CD8-positive, alpha-beta memory T cell (primary cell): ENCODE measurements at regions not wholly inside any gene's neighbourhood (a gene's known extent, or its start where the extent isn't known, plus 50 kb on each side); places are given as distances from the start of the nearest gene placed in this dataset.

Experiments used
- CTCF ChIA-PET: fragments of 350-600 bp; sonication (Branson Sonifier 250); formaldehyde crosslinking; loops from one replicate; lab custom pipeline; 2021; ENCODE audit warnings: antibody characterized with exemption; lab: Charles Lee
- POLR2A ChIA-PET: fragments of 350-600 bp; sonication (Branson Sonifier 250); formaldehyde crosslinking; loops from one replicate; lab custom pipeline; 2021; ENCODE audit warnings: antibody characterized with exemption; lab: Charles Lee
- DNase-seq, 5 donors: peaks; one replicate each; pipeline versions ENCODE4 v3.0.0 to v3.0.0-alpha.2; 2020 to 2022; ENCODE audit warnings: mixed read lengths in 1 of 5
- H3K27ac ChIP-seq: one replicate; pipeline ENCODE4 v1.7.0; 2013; ENCODE audit warnings: low read depth, mild to moderate bottlenecking, low read length, moderate library complexity
- H3K27me3 ChIP-seq: 2 replicates; pipeline ENCODE4 v1.7.0; 2013; ENCODE audit warnings: low read length, mild to moderate bottlenecking; ENCODE audit not compliant: insufficient read depth, poor library complexity, severe bottlenecking
- H3K36me3 ChIP-seq: 2 replicates; pipeline ENCODE4 v1.7.0; 2013; ENCODE audit warnings: mild to moderate bottlenecking, low read length, moderate library complexity; ENCODE audit not compliant: insufficient read depth
- H3K4me1 ChIP-seq: 2 replicates; pipeline ENCODE4 v1.7.0; 2013; ENCODE audit warnings: mild to moderate bottlenecking, low read length, moderate library complexity; ENCODE audit not compliant: insufficient read depth
- H3K4me3 ChIP-seq: 2 replicates; pipeline ENCODE4 v1.7.0; 2013; ENCODE audit warnings: mild to moderate bottlenecking, low read length
- H3K9me3 ChIP-seq: 2 replicates; pipeline ENCODE4 v1.7.0; 2013; ENCODE audit warnings: mild to moderate bottlenecking, low read length
- H3K27ac Mint-ChIP-seq, 8 donors: one replicate each; pipeline ENCODE4 v1.8.0; 2020 to 2021; ENCODE audit warnings: mixed read lengths in 8 of 8, mild to moderate bottlenecking in 6 of 8, inconsistent platforms in 3 of 8, moderate library complexity in 3 of 8
- H3K27me3 Mint-ChIP-seq, 2 donors: one replicate each; pipeline ENCODE4 v1.8.0; 2020 to 2021; ENCODE audit warnings: mixed read lengths in 2 of 2, mild to moderate bottlenecking in 1 of 2, moderate library complexity in 1 of 2
- H3K36me3 Mint-ChIP-seq, 3 donors: one replicate each; pipeline ENCODE4 v1.8.0; 2020 to 2021; ENCODE audit warnings: mixed read lengths in 3 of 3, inconsistent platforms in 1 of 3, mild to moderate bottlenecking in 1 of 3
- H3K4me1 Mint-ChIP-seq, 3 donors: one replicate each; pipeline ENCODE4 v1.8.0; 2020 to 2021; ENCODE audit warnings: mixed read lengths in 3 of 3, inconsistent platforms in 1 of 3, mild to moderate bottlenecking in 1 of 3
- H3K4me3 Mint-ChIP-seq, 7 donors: one replicate each; pipeline ENCODE4 v1.8.0; 2020 to 2021; ENCODE audit warnings: mixed read lengths in 7 of 7, mild to moderate bottlenecking in 6 of 7, moderate library complexity in 4 of 7, inconsistent platforms in 2 of 7
- H3K9me3 Mint-ChIP-seq, 5 donors: one replicate each; pipeline ENCODE4 v1.8.0; 2020 to 2022; ENCODE audit warnings: mixed read lengths in 5 of 5, mild to moderate bottlenecking in 3 of 5, moderate library complexity in 2 of 5, inconsistent platforms in 1 of 5

GRCh38 chr13:74866101-74866500 is 615.9 kb downstream of the TBC1D4 start:
- H3K36me3 ChIP-seq = no peaks in the 10 kb centered on the region
- no peak for DNase-seq
- no peaks in the 10 kb centered on the region for H3K4me1 ChIP-seq
- no peaks in the 10 kb centered on the region for H3K9me3 ChIP-seq
- Mint-ChIP-seq H3K27me3 (peaks cover 2 to 13% of the 10 kb centered on the region in 2 donors), H3K4me3 (no peak overlapping the region), H3K27ac (no peak overlapping the region), H3K4me1 (no peaks in the 10 kb centered on the region), H3K9me3 (peaks cover 0 to 5% (median 0%) of the 10 kb centered on the region in 5 donors), H3K36me3 (no peaks in the 10 kb centered on the region)
- H3K27me3 ChIP-seq = no peaks in the 10 kb centered on the region
- no peak overlapping the region for H3K4me3 ChIP-seq
- ChIA-PET CTCF (no interaction called here), POLR2A (no interaction called here)
- no peak overlapping the region for H3K27ac ChIP-seq

GRCh38 chr13:74865656-74866055 is 616.3 kb downstream of the TBC1D4 start:
- Histone ChIP-seq H3K4me1 (no peaks in the 10 kb centered on the region), H3K27me3 (no peaks in the 10 kb centered on the region), H3K4me3 (no peak overlapping the region), H3K9me3 (no peaks in the 10 kb centered on the region), H3K36me3 (no peaks in the 10 kb centered on the region), H3K27ac (no peak overlapping the region)
- Mint-ChIP-seq H3K27ac (no peak overlapping the region), H3K9me3 (peaks cover 0 to 5% (median 0%) of the 10 kb centered on the region in 5 donors), H3K36me3 (no peaks in the 10 kb centered on the region), H3K4me1 (no peaks in the 10 kb centered on the region), H3K4me3 (no peak overlapping the region), H3K27me3 (peaks cover 2 to 15% of the 10 kb centered on the region in 2 donors)
- CTCF ChIA-PET = no interaction called here
- POLR2A ChIA-PET = no interaction called here
- no peak for DNase-seq

DNA sequence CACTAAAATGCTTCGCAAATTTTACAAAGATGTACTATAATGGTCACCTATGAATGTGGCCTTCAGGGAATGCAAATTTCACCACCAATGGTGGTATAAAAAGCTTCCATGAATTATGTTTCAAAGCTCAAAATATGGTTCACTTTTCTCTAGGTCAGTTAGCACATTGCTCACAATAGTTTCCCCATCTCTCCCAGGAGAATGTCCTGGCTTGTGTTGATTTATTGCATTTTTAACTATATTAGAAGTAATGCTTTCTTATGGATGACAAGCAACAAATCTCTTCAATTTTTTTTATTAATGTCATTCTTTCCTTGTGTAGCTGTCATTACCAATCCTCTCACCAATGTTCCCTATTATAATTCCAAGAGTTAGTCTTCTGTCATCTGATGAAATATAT is 621.2 kb downstream of the TBC1D4 start:
- CTCF ChIA-PET = no interaction called here
- POLR2A ChIA-PET = no interaction called here
- Histone ChIP-seq H3K4me1 (no peaks in the 10 kb centered on the region), H3K27ac (no peak overlapping the region), H3K27me3 (no peaks in the 10 kb centered on the region), H3K36me3 (no peaks in the 10 kb centered on the region), H3K9me3 (no peaks in the 10 kb centered on the region), H3K4me3 (no peak overlapping the region)
- H3K4me1 Mint-ChIP-seq = no peaks in the 10 kb centered on the region
- peaks cover 4 to 14% (median 7%) of the 10 kb centered on the region in 5 donors for H3K9me3 Mint-ChIP-seq
- no peaks in the 10 kb centered on the region for H3K36me3 Mint-ChIP-seq
- no peak overlapping the region for H3K27ac Mint-ChIP-seq
- H3K27me3 Mint-ChIP-seq = peaks cover 7 to 23% of the 10 kb centered on the region in 2 donors
- no peak for DNase-seq
- no peak overlapping the region for H3K4me3 Mint-ChIP-seq

GRCh38 chr13:74850893-74851292 is 631.1 kb downstream of the TBC1D4 start:
- Mint-ChIP-seq H3K36me3 (no peaks in the 10 kb centered on the region), H3K4me3 (no peak overlapping the region), H3K27me3 (peaks cover 3 to 24% of the 10 kb centered on the region in 2 donors), H3K9me3 (peaks cover 0 to 9% (median 6%) of the 10 kb centered on the region in 5 donors), H3K27ac (peak overlapping the region in 1 of 8 donors; percentile 70), H3K4me1 (no peaks in the 10 kb centered on the region)
- H3K27me3 ChIP-seq = no peaks in the 10 kb centered on the region
- no peak overlapping the region for H3K4me3 ChIP-seq
- H3K9me3 ChIP-seq = no peaks in the 10 kb centered on the region
- H3K36me3 ChIP-seq = no peaks in the 10 kb centered on the region
- no peak overlapping the region for H3K27ac ChIP-seq
- H3K4me1 ChIP-seq = no peaks in the 10 kb centered on the region
- ChIA-PET POLR2A (no interaction called here), CTCF (no interaction called here)
- no peak for DNase-seq

GRCh38 chr13:74847966-74848365 is 634.0 kb downstream of the TBC1D4 start:
- Mint-ChIP-seq H3K36me3 (no peaks in the 10 kb centered on the region), H3K9me3 (peaks cover 0 to 5% (median 0%) of the 10 kb centered on the region in 5 donors), H3K4me3 (no peak overlapping the region), H3K27ac (no peak overlapping the region), H3K27me3 (peaks cover 4 to 36% of the 10 kb centered on the region in 2 donors), H3K4me1 (no peaks in the 10 kb centered on the region)
- ChIA-PET POLR2A (no interaction called here), CTCF (no interaction called here)
- Histone ChIP-seq H3K4me3 (no peak overlapping the region), H3K36me3 (no peaks in the 10 kb centered on the region), H3K27ac (no peak overlapping the region), H3K9me3 (no peaks in the 10 kb centered on the region), H3K27me3 (no peaks in the 10 kb centered on the region), H3K4me1 (no peaks in the 10 kb centered on the region)
- no peak for DNase-seq

GRCh38 chr13:74845806-74846205 is 636.2 kb downstream of the TBC1D4 start:
- CTCF ChIA-PET = no interaction called here
- Histone ChIP-seq H3K4me3 (no peak overlapping the region), H3K27ac (no peak overlapping the region), H3K36me3 (no peaks in the 10 kb centered on the region), H3K27me3 (no peaks in the 10 kb centered on the region), H3K4me1 (no peaks in the 10 kb centered on the region), H3K9me3 (no peaks in the 10 kb centered on the region)
- H3K4me3 Mint-ChIP-seq = no peak overlapping the region
- no peak for DNase-seq
- peaks cover 9 to 27% of the 10 kb centered on the region in 2 donors for H3K27me3 Mint-ChIP-seq
- H3K4me1 Mint-ChIP-seq = no peaks in the 10 kb centered on the region
- H3K9me3 Mint-ChIP-seq = peaks cover 0 to 5% (median 0%) of the 10 kb centered on the region in 5 donors
- no peaks in the 10 kb centered on the region for H3K36me3 Mint-ChIP-seq
- POLR2A ChIA-PET = no interaction called here
- H3K27ac Mint-ChIP-seq = no peak overlapping the region

- H3K9me3 Mint-ChIP-seq = no peaks in the 10 kb centered on the region
- no peaks in the 10 kb centered on the region for H3K36me3 Mint-ChIP-seq
- H3K27ac Mint-ChIP-seq = no peak overlapping the region
- H3K36me3 ChIP-seq = no peaks in the 10 kb centered on the region
- no peak overlapping the region for H3K27ac ChIP-seq
- no peak for DNase-seq
- no peak overlapping the region for H3K4me3 ChIP-seq
- no peaks in the 10 kb centered on the region for H3K27me3 ChIP-seq
- H3K4me1 ChIP-seq = no peaks in the 10 kb centered on the region
- no peaks in the 10 kb centered on the region for H3K9me3 ChIP-seq
- H3K4me3 Mint-ChIP-seq = no peak overlapping the region
- H3K4me1 Mint-ChIP-seq = no peaks in the 10 kb centered on the region
- ChIA-PET POLR2A (no interaction called here), CTCF (no interaction called here)
- peaks cover 6 to 22% of the 10 kb centered on the region in 2 donors for H3K27me3 Mint-ChIP-seq
These were observed 640.3 kb downstream of the TBC1D4 start for GRCh38 chr13:74841651-74842050.

- no peak overlapping the region for H3K4me3 Mint-ChIP-seq
- POLR2A ChIA-PET = no interaction called here
- no peaks in the 10 kb centered on the region for H3K4me1 Mint-ChIP-seq
- no peaks in the 10 kb centered on the region for H3K9me3 Mint-ChIP-seq
- no peaks in the 10 kb centered on the region for H3K36me3 Mint-ChIP-seq
- H3K36me3 ChIP-seq = no peaks in the 10 kb centered on the region
- H3K27ac ChIP-seq = no peak overlapping the region
- H3K27me3 Mint-ChIP-seq = peaks cover 6 to 22% of the 10 kb centered on the region in 2 donors
- no peaks in the 10 kb centered on the region for H3K27me3 ChIP-seq
- DNase-seq = no peak
- no peak overlapping the region for H3K4me3 ChIP-seq
- CTCF ChIA-PET = no interaction called here
- no peaks in the 10 kb centered on the region for H3K4me1 ChIP-seq
- no peak overlapping the region for H3K27ac Mint-ChIP-seq
- H3K9me3 ChIP-seq = no peaks in the 10 kb centered on the region
These were observed 640.8 kb downstream of the TBC1D4 start for GRCh38 chr13:74841123-74841522.

DNA sequence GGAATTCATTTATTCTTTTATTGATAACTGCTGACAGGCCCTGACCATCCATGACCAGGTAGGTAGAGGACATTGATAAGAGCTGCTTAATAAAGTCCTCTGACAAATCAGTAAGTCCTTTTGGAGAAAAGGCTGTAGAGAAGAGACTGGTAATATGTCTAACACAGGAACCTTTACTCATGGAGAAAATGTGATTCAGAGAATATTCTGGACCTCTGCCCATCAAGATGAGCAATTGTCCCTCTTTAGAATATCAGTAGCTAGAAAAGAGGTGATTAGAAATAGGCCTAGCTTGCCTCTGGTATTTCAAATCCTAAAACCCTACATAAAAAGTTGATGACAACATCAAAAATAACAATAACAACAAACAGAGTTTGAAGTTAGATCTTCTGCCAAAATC is 642.3 kb downstream of the TBC1D4 start:
- H3K27ac ChIP-seq = no peak overlapping the region
- Mint-ChIP-seq H3K9me3 (no peaks in the 10 kb centered on the region), H3K4me3 (no peak overlapping the region), H3K36me3 (no peaks in the 10 kb centered on the region), H3K27ac (no peak overlapping the region), H3K27me3 (peaks cover 6 to 12% of the 10 kb centered on the region in 2 donors), H3K4me1 (peaks cover 0 to 3% (median 0%) of the 10 kb centered on the region in 3 donors)
- no peak for DNase-seq
- ChIA-PET CTCF (no interaction called here), POLR2A (no interaction called here)
- no peaks in the 10 kb centered on the region for H3K4me1 ChIP-seq
- no peak overlapping the region for H3K4me3 ChIP-seq
- no peaks in the 10 kb centered on the region for H3K36me3 ChIP-seq
- no peaks in the 10 kb centered on the region for H3K9me3 ChIP-seq
- H3K27me3 ChIP-seq = no peaks in the 10 kb centered on the region
